OCI-M2 (cell line): ENCODE measurements at regions not wholly inside any gene's neighbourhood (a gene's known extent, or its start where the extent isn't known, plus 50 kb on each side); places are given as distances from the start of the nearest gene placed in this dataset.

Experiments
- DNase-seq: peaks from one replicate; lab custom pipeline; 2025; ENCODE audit not compliant: unreplicated experiment; lab: John Stamatoyannopoulos, UW

- no peak for DNase-seq
These were observed 285.8 kb downstream of the FGF9 start for GRCh38 chr13:21956666-21957065.

GRCh38 chr13:21957833-21958232, 287.0 kb downstream of the FGF9 start:
- no peak for DNase-seq

- DNase-seq: no peak
These were observed 289.2 kb downstream of the FGF9 start for GRCh38 chr13:21960108-21960507.

GRCh38 chr13:21964686-21965085, 293.8 kb downstream of the FGF9 start:
- DNase-seq: no peak

GRCh38 chr13:21965095-21965494, 294.2 kb downstream of the FGF9 start:
- no peak for DNase-seq

- DNase-seq: no peak
These were observed 295.1 kb downstream of the FGF9 start for GRCh38 chr13:21966014-21966413.

GRCh38 chr13:21967871-21968270, 297.0 kb downstream of the FGF9 start:
- DNase-seq: no peak

GRCh38 chr13:21970172-21970571, 299.3 kb downstream of the FGF9 start:
- no peak for DNase-seq

GRCh38 chr13:21970918-21971317, 300.0 kb downstream of the FGF9 start:
- DNase-seq: no peak

GRCh38 chr13:21971662-21972621, 301.1 kb downstream of the FGF9 start:
- DNase-seq: no peak

- DNase-seq: no peak
These were observed 302.7 kb downstream of the FGF9 start for GRCh38 chr13:21973437-21974125.

- DNase-seq: no peak
These were observed 303.9 kb downstream of the FGF9 start for GRCh38 chr13:21974741-21975140.

- DNase-seq: no peak
These were observed 305.3 kb downstream of the FGF9 start for GRCh38 chr13:21976159-21976558.

- DNase-seq: no peak
These were observed 308.4 kb downstream of the FGF9 start for GRCh38 chr13:21979161-21979806.

- DNase-seq: no peak
These were observed 309.2 kb downstream of the FGF9 start for GRCh38 chr13:21980049-21980448.

GRCh38 chr13:21984156-21984555, 313.3 kb downstream of the FGF9 start:
- DNase-seq: no peak

GRCh38 chr13:21986602-21987001, 315.7 kb downstream of the FGF9 start:
- DNase-seq: no peak

- DNase-seq: no peak
These were observed 316.9 kb downstream of the FGF9 start for GRCh38 chr13:21987793-21988192.

- DNase-seq: no peak
These were observed 317.8 kb downstream of the FGF9 start for GRCh38 chr13:21988624-21989023.

- DNase-seq: no peak
These were observed 325.2 kb downstream of the FGF9 start for GRCh38 chr13:21996049-21996448.

- DNase-seq: no peak
These were observed 326.9 kb downstream of the FGF9 start for GRCh38 chr13:21997726-21998125.
